ENCODE measurements at regions not wholly inside any gene's neighbourhood (a gene's known extent, or its start where the extent isn't known, plus 50 kb on each side); places are given as distances from the start of the nearest gene placed in this dataset.

DNA sequence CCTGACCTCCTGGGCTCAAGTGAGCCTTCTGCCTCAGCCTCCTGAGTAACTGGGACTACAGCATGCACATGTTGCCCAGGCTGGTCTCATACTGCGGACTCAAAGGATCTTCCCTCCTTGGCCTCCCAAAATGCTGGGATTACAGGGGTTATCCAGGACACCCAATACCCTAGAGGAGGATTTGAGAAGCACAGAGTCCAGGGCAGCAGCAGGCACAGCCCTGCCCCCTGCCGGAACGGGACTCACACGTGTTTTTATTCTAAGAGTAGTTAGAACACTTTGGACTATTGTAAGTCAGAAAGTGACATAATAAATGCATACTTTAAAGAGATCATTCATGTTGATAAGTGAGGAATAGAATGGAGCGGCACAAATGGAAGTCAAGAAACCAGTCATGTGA, 80.2 kb downstream of the C6orf118 start:
- H3K36me3 ChIP-seq: no peaks in the 10 kb centered on the region
- peaks cover 7% of the 10 kb centered on the region for H3K27me3 ChIP-seq
- TF ChIP-seq, protein P1, sequence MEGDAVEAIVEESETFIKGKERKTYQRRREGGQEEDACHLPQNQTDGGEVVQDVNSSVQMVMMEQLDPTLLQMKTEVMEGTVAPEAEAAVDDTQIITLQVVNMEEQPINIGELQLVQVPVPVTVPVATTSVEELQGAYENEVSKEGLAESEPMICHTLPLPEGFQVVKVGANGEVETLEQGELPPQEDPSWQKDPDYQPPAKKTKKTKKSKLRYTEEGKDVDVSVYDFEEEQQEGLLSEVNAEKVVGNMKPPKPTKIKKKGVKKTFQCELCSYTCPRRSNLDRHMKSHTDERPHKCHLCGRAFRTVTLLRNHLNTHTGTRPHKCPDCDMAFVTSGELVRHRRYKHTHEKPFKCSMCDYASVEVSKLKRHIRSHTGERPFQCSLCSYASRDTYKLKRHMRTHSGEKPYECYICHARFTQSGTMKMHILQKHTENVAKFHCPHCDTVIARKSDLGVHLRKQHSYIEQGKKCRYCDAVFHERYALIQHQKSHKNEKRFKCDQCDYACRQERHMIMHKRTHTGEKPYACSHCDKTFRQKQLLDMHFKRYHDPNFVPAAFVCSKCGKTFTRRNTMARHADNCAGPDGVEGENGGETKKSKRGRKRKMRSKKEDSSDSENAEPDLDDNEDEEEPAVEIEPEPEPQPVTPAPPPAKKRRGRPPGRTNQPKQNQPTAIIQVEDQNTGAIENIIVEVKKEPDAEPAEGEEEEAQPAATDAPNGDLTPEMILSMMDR (IDR thresholded peaks at IDR 0.05): no peak
- TF ChIP-seq POLR2A (IDR thresholded peaks at IDR 0.05) (no peak), EP300 (IDR thresholded peaks at IDR 0.05) (no peak), POLR2AphosphoS5 (IDR thresholded peaks at IDR 0.05) (no peak)
- H3K9me3 ChIP-seq: no peaks in the 10 kb centered on the region
- ATAC-seq: no peak
- 86 to 89% methylated on average over 4 of the region's 5 CpGs for WGBS, 2 donors (ENCODE audit: low coverage in 1 of 2)
- H3K4me1 ChIP-seq: no peaks in the 10 kb centered on the region
- H3K4me3 ChIP-seq: no peak overlapping the region
- H3K27ac ChIP-seq: no peak overlapping the region

DNA sequence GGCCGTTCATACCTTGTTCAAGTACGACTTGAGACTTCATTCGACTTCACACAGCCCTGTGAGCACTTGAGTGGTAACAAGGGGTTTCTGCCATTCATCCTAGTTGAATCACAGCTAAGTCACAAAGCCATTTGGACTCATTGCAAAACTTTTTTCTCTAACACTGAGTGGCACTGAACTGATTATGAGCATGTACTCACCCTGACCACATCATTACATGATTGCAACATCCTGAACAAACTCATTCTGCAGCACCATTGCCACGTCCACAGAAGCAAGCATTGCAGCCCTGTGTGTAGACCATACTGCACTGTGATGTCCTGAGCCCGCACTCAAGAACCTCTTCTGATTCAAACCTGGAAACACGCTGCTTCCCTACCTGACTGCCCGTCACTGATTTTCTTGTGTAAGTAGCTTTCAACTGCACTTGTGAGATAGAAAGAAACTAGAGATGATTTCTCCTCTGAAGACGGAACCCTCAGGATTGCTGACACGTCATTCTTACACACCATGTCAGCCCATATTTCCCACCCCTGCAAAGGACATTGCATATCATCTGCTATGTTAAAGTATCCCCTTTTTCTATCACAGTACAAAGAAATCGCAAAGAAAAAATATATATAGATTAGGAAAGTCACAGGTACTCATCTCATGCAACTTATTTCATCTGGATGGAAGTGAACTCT, 81.6 kb downstream of the C6orf118 start:
- H3K4me3 ChIP-seq: no peak overlapping the region
- no peak overlapping the region for H3K27ac ChIP-seq
- H3K27me3 ChIP-seq: peaks cover 7% of the 10 kb centered on the region
- H3K9me3 ChIP-seq: no peaks in the 10 kb centered on the region
- TF ChIP-seq POLR2A (IDR thresholded peaks at IDR 0.05) (no peak), POLR2AphosphoS5 (IDR thresholded peaks at IDR 0.05) (no peak), EP300 (IDR thresholded peaks at IDR 0.05) (no peak)
- TF ChIP-seq, protein P1 (IDR thresholded peaks at IDR 0.05): no peak
- ATAC-seq: no peak
- H3K4me1 ChIP-seq: no peaks in the 10 kb centered on the region
- no peaks in the 10 kb centered on the region for H3K36me3 ChIP-seq
- 74 to 79% methylated on average over 9 to 10 of the region's 10 CpGs for WGBS, 2 donors (ENCODE audit: low coverage in 1 of 2)

DNA sequence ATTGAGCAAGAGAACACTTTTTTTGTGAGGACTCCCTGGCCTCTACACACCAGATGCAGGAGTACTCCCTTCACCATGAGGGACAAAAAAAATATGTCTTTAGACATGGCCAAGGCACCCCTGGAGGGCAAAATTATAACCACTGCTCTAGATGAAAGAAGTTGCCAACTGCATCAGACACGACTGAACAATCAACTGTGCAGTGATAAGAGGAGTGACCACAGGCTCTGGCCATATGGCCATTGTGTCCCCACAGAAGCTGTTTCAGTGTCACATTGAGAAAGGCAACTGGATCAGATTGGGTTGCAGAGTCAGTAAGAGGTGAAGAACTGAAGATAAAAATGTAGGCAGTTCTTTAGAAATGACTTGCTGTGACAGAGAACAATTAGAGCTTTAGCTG, 85.7 kb downstream of the C6orf118 start:
- H3K27me3 ChIP-seq: no peaks in the 10 kb centered on the region
- ATAC-seq: no peak
- TF ChIP-seq POLR2A (IDR thresholded peaks at IDR 0.05): no peak
- TF ChIP-seq, protein P1 (IDR thresholded peaks at IDR 0.05): no peak
- TF ChIP-seq POLR2AphosphoS5 (IDR thresholded peaks at IDR 0.05): no peak
- TF ChIP-seq EP300 (IDR thresholded peaks at IDR 0.05): no peak
- no peak overlapping the region for H3K27ac ChIP-seq
- no peaks in the 10 kb centered on the region for H3K9me3 ChIP-seq
- H3K4me3 ChIP-seq: no peak overlapping the region
- H3K4me1 ChIP-seq: no peaks in the 10 kb centered on the region
- no peaks in the 10 kb centered on the region for H3K36me3 ChIP-seq
- 43% methylated on average over 1 of the region's 1 CpG; no CpG with 5 or more reads in 1 of the 2 donors for WGBS, 2 donors (ENCODE audit: low coverage in 1 of 2)

DNA sequence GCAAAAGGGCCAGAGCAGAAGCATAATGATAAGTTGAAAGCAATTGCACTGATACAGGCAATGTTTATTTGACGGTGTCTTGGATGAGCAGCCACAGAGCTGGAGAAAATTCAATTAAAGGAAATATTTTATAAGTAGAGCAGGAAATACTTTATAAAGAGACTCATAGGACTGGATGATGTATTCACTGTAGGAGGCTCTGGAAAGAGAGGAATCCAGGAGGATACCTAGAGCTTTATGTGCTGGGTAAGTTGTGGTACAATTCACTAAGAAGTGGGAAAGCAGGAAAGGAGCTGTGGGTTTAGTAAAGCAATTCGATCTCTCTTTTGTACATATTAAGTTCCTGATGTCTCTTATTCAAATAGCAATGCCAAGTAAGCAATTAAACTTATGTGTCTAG, 86.3 kb downstream of the C6orf118 start:
- no peak overlapping the region for H3K27ac ChIP-seq
- TF ChIP-seq POLR2AphosphoS5 (IDR thresholded peaks at IDR 0.05) (no peak), POLR2A (IDR thresholded peaks at IDR 0.05) (no peak), EP300 (IDR thresholded peaks at IDR 0.05) (no peak)
- TF ChIP-seq, protein P1 (IDR thresholded peaks at IDR 0.05): no peak
- no peak overlapping the region for H3K4me3 ChIP-seq
- no peaks in the 10 kb centered on the region for H3K36me3 ChIP-seq
- H3K9me3 ChIP-seq: no peaks in the 10 kb centered on the region
- WGBS, 2 donors (ENCODE audit: low coverage in 1 of 2): 65% methylated on average over 2 of the region's 2 CpGs
- H3K27me3 ChIP-seq: no peaks in the 10 kb centered on the region
- no peak for ATAC-seq
- no peaks in the 10 kb centered on the region for H3K4me1 ChIP-seq

DNA sequence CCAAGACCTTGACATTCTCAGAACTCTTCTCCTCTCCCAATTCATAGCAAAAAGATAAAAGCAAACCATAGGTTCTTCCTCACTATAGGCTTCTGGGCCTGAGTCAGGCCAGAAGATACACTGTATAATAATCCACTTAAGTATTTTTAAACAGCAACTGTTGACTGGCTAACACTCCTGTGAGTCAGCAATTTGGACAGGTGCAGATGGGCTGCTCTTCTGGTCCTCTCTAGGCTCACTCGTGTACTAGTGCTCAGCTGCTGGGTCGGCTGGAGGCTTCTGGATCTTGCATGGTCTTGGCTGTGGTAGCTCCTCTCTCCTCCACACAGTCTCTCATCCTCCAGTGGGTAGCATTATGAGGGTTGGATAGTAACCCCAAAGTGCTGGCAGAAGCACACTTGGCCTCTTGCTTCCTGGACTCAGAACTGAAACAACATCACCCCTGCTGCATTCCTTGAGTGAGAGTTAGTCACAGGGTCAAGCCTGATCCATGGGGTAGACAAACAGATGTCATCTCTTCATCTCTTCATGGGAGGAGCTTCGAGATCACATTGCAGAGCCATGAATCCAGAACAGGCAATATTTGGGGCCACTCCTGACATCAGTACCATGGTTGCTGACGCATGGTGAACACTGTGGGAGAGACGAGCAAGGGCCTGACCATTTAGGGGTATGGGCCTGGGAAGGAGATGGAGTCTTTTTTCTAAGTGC, 86.9 kb downstream of the C6orf118 start:
- no peak for ATAC-seq
- no peak overlapping the region for H3K4me3 ChIP-seq
- no peaks in the 10 kb centered on the region for H3K4me1 ChIP-seq
- H3K27ac ChIP-seq: no peak overlapping the region
- no peaks in the 10 kb centered on the region for H3K9me3 ChIP-seq
- no peaks in the 10 kb centered on the region for H3K36me3 ChIP-seq
- 75 to 83% methylated on average over 1 to 2 of the region's 5 CpGs for WGBS, 2 donors (ENCODE audit: low coverage in 1 of 2)
- no peaks in the 10 kb centered on the region for H3K27me3 ChIP-seq
- TF ChIP-seq EP300 (IDR thresholded peaks at IDR 0.05): no peak
- no peak for TF ChIP-seq POLR2AphosphoS5 (IDR thresholded peaks at IDR 0.05)
- TF ChIP-seq POLR2A (IDR thresholded peaks at IDR 0.05): no peak
- TF ChIP-seq, protein P1 (IDR thresholded peaks at IDR 0.05): no peak
